ENCODE measurements at regions not wholly inside any gene's neighbourhood (a gene's known extent, or its start where the extent isn't known, plus 50 kb on each side); places are given as distances from the start of the nearest gene placed in this dataset.
"Not testable (repeated sequence)": the region's sequence is repeated elsewhere in the genome, so short reads cannot be mapped to it uniquely, and the experiment has no call there.

GRCh38 chr5:174567506-174568141 is 156.8 kb upstream of the MSX2 start:
- DNase-seq, result no peak

- no peak for DNase-seq
These were observed 153.7 kb upstream of the MSX2 start for GRCh38 chr5:174570662-174571061.

GRCh38 chr5:174571662-174572397 is 152.6 kb upstream of the MSX2 start:
- no peak for DNase-seq

GRCh38 chr5:174572591-174572990 is 151.8 kb upstream of the MSX2 start:
- no peak for DNase-seq

GRCh38 chr5:174573221-174573994 is 151.0 kb upstream of the MSX2 start:
- DNase-seq, result no peak

GRCh38 chr5:174575043-174575442 is 149.3 kb upstream of the MSX2 start:
- no peak for DNase-seq

GRCh38 chr5:174576042-174576441 is 148.3 kb upstream of the MSX2 start:
- DNase-seq, result no peak

- DNase-seq, result no peak
These were observed 142.9 kb upstream of the MSX2 start for GRCh38 chr5:174581479-174581878.

GRCh38 chr5:174581894-174582293 is 142.5 kb upstream of the MSX2 start:
- no peak for DNase-seq

- DNase-seq, result no peak
These were observed 141.3 kb upstream of the MSX2 start for GRCh38 chr5:174583071-174583470.

- no peak for DNase-seq
These were observed 138.9 kb upstream of the MSX2 start for GRCh38 chr5:174585472-174585871.

GRCh38 chr5:174586163-174586562 is 138.2 kb upstream of the MSX2 start:
- not testable (repeated sequence) for DNase-seq

- DNase-seq, result no peak
These were observed 135.4 kb upstream of the MSX2 start for GRCh38 chr5:174589011-174589410.

- no peak for DNase-seq
These were observed 134.8 kb upstream of the MSX2 start for GRCh38 chr5:174589599-174589998.

GRCh38 chr5:174590820-174591219 is 133.6 kb upstream of the MSX2 start:
- DNase-seq, result no peak

- DNase-seq, result no peak
These were observed 128.0 kb upstream of the MSX2 start for GRCh38 chr5:174596429-174596828.

GRCh38 chr5:174599992-174600391 is 124.4 kb upstream of the MSX2 start:
- DNase-seq, result no peak

GRCh38 chr5:174601946-174602345 is 122.4 kb upstream of the MSX2 start:
- DNase-seq, result no peak

GRCh38 chr5:174606153-174606552 is 118.2 kb upstream of the MSX2 start:
- DNase-seq, result no peak

GRCh38 chr5:174606646-174607045 is 117.7 kb upstream of the MSX2 start:
- no peak for DNase-seq

- DNase-seq, result no peak
These were observed 117.2 kb upstream of the MSX2 start for GRCh38 chr5:174607205-174607604.

GRCh38 chr5:174607916-174608315 is 116.5 kb upstream of the MSX2 start:
- no peak for DNase-seq

GRCh38 chr5:174608631-174609097 is 115.7 kb upstream of the MSX2 start:
- peak in 1 of 2 donors; percentile 6 for DNase-seq

GRCh38 chr5:174609116-174609515 is 115.3 kb upstream of the MSX2 start:
- no peak for DNase-seq
